ENCODE measurements at regions not wholly inside any gene's neighbourhood (a gene's known extent, or its start where the extent isn't known, plus 50 kb on each side); places are given as distances from the start of the nearest gene placed in this dataset.

DNA sequence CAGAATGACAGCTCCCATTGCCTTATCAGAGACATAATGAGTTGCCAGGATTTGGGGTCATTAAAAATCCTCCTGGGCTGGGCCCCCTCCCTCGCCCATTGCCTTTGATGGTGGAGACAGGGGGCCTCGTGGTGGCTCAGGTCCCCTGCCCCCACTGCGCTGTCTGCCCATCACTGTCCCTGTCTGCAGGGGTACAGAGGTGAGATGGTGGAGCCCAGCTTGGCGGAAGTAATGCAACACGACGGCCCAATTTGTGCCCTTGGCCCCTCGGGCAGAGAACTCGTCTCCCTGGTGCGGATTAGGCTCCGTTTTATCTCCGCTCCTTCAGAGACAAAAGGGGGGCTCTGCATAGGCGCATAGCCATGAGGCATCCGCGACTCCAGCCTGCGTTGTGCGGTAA is 152.4 kb upstream of the UNC5B start:
- H3K4me3 ChIP-seq (ENCODE audit: low read depth, low read length): no peak overlapping the region
- TF ChIP-seq SALL2 (tag by site-specific recombination; IDR thresholded peaks at IDR 0.05; ENCODE audit: borderline replicate concordance) (no peak), GLI2 (tag by site-specific recombination; IDR thresholded peaks at IDR 0.05; ENCODE audit: borderline replicate concordance, low read depth) (no peak), ZNF133 (tag by site-specific recombination; IDR thresholded peaks at IDR 0.05) (no peak), ZNF175 (tag by site-specific recombination; IDR thresholded peaks at IDR 0.05) (no peak), REPIN1 (tag by site-specific recombination; IDR thresholded peaks at IDR 0.05; ENCODE audit: low read depth) (no peak), BCL11A (tag by site-specific recombination; IDR thresholded peaks at IDR 0.05; ENCODE audit: low read depth) (no peak), ZNF10 (tag by site-specific recombination; IDR thresholded peaks at IDR 0.05) (no peak), MEIS1 (CRISPR knock-in tag; IDR thresholded peaks at IDR 0.05; ENCODE audit: borderline replicate concordance) (no peak), ZNF391 (tag by site-specific recombination; IDR thresholded peaks at IDR 0.05; ENCODE audit: borderline replicate concordance, low read depth) (no peak), PRDM1 (tag by site-specific recombination; IDR thresholded peaks at IDR 0.05) (no peak)
- TF ChIP-seq, protein P1, sequence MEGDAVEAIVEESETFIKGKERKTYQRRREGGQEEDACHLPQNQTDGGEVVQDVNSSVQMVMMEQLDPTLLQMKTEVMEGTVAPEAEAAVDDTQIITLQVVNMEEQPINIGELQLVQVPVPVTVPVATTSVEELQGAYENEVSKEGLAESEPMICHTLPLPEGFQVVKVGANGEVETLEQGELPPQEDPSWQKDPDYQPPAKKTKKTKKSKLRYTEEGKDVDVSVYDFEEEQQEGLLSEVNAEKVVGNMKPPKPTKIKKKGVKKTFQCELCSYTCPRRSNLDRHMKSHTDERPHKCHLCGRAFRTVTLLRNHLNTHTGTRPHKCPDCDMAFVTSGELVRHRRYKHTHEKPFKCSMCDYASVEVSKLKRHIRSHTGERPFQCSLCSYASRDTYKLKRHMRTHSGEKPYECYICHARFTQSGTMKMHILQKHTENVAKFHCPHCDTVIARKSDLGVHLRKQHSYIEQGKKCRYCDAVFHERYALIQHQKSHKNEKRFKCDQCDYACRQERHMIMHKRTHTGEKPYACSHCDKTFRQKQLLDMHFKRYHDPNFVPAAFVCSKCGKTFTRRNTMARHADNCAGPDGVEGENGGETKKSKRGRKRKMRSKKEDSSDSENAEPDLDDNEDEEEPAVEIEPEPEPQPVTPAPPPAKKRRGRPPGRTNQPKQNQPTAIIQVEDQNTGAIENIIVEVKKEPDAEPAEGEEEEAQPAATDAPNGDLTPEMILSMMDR (tag by site-specific recombination; IDR thresholded peaks at IDR 0.05): no peak
- TF ChIP-seq, protein P2, sequence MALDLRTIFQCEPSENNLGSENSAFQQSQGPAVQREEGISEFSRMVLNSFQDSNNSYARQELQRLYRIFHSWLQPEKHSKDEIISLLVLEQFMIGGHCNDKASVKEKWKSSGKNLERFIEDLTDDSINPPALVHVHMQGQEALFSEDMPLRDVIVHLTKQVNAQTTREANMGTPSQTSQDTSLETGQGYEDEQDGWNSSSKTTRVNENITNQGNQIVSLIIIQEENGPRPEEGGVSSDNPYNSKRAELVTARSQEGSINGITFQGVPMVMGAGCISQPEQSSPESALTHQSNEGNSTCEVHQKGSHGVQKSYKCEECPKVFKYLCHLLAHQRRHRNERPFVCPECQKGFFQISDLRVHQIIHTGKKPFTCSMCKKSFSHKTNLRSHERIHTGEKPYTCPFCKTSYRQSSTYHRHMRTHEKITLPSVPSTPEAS (tag by site-specific recombination; IDR thresholded peaks at IDR 0.05): no peak
- TF ChIP-seq, protein P3, sequence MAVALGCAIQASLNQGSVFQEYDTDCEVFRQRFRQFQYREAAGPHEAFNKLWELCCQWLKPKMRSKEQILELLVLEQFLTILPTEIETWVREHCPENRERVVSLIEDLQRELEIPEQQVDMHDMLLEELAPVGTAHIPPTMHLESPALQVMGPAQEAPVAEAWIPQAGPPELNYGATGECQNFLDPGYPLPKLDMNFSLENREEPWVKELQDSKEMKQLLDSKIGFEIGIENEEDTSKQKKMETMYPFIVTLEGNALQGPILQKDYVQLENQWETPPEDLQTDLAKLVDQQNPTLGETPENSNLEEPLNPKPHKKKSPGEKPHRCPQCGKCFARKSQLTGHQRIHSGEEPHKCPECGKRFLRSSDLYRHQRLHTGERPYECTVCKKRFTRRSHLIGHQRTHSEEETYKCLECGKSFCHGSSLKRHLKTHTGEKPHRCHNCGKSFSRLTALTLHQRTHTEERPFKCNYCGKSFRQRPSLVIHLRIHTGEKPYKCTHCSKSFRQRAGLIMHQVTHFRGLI (tag by site-specific recombination; IDR thresholded peaks at IDR 0.05): no peak
- TF ChIP-seq, protein P4, sequence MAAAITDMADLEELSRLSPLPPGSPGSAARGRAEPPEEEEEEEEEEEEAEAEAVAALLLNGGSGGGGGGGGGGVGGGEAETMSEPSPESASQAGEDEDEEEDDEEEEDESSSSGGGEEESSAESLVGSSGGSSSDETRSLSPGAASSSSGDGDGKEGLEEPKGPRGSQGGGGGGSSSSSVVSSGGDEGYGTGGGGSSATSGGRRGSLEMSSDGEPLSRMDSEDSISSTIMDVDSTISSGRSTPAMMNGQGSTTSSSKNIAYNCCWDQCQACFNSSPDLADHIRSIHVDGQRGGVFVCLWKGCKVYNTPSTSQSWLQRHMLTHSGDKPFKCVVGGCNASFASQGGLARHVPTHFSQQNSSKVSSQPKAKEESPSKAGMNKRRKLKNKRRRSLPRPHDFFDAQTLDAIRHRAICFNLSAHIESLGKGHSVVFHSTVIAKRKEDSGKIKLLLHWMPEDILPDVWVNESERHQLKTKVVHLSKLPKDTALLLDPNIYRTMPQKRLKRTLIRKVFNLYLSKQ (tag by site-specific recombination; IDR thresholded peaks at IDR 0.05; ENCODE audit: borderline replicate concordance): no peak
- TF ChIP-seq, protein P5, sequence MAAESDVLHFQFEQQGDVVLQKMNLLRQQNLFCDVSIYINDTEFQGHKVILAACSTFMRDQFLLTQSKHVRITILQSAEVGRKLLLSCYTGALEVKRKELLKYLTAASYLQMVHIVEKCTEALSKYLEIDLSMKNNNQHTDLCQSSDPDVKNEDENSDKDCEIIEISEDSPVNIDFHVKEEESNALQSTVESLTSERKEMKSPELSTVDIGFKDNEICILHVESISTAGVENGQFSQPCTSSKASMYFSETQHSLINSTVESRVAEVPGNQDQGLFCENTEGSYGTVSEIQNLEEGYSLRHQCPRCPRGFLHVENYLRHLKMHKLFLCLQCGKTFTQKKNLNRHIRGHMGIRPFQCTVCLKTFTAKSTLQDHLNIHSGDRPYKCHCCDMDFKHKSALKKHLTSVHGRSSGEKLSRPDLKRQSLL (tag by site-specific recombination; IDR thresholded peaks at IDR 0.05): no peak
- TF ChIP-seq, protein P6, sequence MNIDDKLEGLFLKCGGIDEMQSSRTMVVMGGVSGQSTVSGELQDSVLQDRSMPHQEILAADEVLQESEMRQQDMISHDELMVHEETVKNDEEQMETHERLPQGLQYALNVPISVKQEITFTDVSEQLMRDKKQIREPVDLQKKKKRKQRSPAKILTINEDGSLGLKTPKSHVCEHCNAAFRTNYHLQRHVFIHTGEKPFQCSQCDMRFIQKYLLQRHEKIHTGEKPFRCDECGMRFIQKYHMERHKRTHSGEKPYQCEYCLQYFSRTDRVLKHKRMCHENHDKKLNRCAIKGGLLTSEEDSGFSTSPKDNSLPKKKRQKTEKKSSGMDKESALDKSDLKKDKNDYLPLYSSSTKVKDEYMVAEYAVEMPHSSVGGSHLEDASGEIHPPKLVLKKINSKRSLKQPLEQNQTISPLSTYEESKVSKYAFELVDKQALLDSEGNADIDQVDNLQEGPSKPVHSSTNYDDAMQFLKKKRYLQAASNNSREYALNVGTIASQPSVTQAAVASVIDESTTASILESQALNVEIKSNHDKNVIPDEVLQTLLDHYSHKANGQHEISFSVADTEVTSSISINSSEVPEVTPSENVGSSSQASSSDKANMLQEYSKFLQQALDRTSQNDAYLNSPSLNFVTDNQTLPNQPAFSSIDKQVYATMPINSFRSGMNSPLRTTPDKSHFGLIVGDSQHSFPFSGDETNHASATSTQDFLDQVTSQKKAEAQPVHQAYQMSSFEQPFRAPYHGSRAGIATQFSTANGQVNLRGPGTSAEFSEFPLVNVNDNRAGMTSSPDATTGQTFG (tag by site-specific recombination; IDR thresholded peaks at IDR 0.05; ENCODE audit: borderline replicate concordance): no peak
- TF ChIP-seq, protein P7, sequence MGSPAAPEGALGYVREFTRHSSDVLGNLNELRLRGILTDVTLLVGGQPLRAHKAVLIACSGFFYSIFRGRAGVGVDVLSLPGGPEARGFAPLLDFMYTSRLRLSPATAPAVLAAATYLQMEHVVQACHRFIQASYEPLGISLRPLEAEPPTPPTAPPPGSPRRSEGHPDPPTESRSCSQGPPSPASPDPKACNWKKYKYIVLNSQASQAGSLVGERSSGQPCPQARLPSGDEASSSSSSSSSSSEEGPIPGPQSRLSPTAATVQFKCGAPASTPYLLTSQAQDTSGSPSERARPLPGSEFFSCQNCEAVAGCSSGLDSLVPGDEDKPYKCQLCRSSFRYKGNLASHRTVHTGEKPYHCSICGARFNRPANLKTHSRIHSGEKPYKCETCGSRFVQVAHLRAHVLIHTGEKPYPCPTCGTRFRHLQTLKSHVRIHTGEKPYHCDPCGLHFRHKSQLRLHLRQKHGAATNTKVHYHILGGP (tag by site-specific recombination; IDR thresholded peaks at IDR 0.05): no peak
- TF ChIP-seq, protein P8, sequence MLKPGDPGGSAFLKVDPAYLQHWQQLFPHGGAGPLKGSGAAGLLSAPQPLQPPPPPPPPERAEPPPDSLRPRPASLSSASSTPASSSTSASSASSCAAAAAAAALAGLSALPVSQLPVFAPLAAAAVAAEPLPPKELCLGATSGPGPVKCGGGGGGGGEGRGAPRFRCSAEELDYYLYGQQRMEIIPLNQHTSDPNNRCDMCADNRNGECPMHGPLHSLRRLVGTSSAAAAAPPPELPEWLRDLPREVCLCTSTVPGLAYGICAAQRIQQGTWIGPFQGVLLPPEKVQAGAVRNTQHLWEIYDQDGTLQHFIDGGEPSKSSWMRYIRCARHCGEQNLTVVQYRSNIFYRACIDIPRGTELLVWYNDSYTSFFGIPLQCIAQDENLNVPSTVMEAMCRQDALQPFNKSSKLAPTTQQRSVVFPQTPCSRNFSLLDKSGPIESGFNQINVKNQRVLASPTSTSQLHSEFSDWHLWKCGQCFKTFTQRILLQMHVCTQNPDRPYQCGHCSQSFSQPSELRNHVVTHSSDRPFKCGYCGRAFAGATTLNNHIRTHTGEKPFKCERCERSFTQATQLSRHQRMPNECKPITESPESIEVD (tag by site-specific recombination; IDR thresholded peaks at IDR 0.05): no peak
- no peaks in the 10 kb centered on the region for H3K4me1 ChIP-seq (ENCODE audit: control insufficient read depth, insufficient read depth, low read length)
- H3K9me3 ChIP-seq (ENCODE audit: control insufficient read depth, insufficient read depth, low read depth, low read length): no peaks in the 10 kb centered on the region
- ChIA-PET CTCF (interaction anchor here (0.5 kb wide), 1 partner anchor 255 kb away, joined by 3 read pairs; no protein-coding TSS in a partner anchor), POLR2A (no interaction called here)
- no peaks in the 10 kb centered on the region for H3K36me3 ChIP-seq (ENCODE audit: control insufficient read depth in 2 of 2, insufficient read depth in 1 of 2, low read length in 2 of 2)
- no peak overlapping the region for H3K27ac ChIP-seq (ENCODE audit: extremely low read depth, low read depth, low read length)

All from HEK293 (cell line).